Activated T-cell treated with anti-CD3 and anti-CD28 coated beads, Interleukin-2, amount 50 U/mL, for 4 hours (primary cell): ENCODE measurements at regions not wholly inside any gene's neighbourhood (a gene's known extent, or its start where the extent isn't known, plus 50 kb on each side); places are given as distances from the start of the nearest gene placed in this dataset.

ENCODE experiments used
- ATAC-seq, 2 donors: fragments of 200-7000 bp; cut with Tn5 transposase; one replicate each; pipeline ENCODE4 v1.10.0; 2021
- DNase-seq: peaks from one replicate; pipeline ENCODE4 v3.0.0-alpha.2; 2020
- H3K27me3 Mint-ChIP-seq: one replicate; pipeline ENCODE4 v1.8.0; 2021; ENCODE audit warnings: low read depth, mixed read lengths
- H3K36me3 Mint-ChIP-seq: one replicate; pipeline ENCODE4 v1.8.0; 2022; ENCODE audit warnings: mixed read lengths; ENCODE audit not compliant: insufficient read depth
- H3K4me1 Mint-ChIP-seq: one replicate; pipeline ENCODE4 v1.8.0; 2021; ENCODE audit warnings: low read depth, mixed read lengths
- H3K4me3 Mint-ChIP-seq: one replicate; pipeline ENCODE4 v1.8.0; 2021; ENCODE audit warnings: mild to moderate bottlenecking, moderate library complexity, mixed read lengths
- H3K9me3 Mint-ChIP-seq: one replicate; pipeline ENCODE4 v1.8.0; 2021; ENCODE audit warnings: mixed read lengths

- H3K9me3 Mint-ChIP-seq = no peaks in the 10 kb centered on the region
- H3K4me3 Mint-ChIP-seq = no peak overlapping the region
- H3K4me1 Mint-ChIP-seq = no peaks in the 10 kb centered on the region
- H3K27me3 Mint-ChIP-seq = peaks cover 2% of the 10 kb centered on the region
- ATAC-seq (peak in 1 of 2 donors; percentile 66), DNase-seq (no peak)
- no peaks in the 10 kb centered on the region for H3K36me3 Mint-ChIP-seq
Observed at GRCh38 chr11:105265845-105266244, 126.3 kb upstream of the CARD18 start.

GRCh38 chr11:105260976-105261375 is 121.4 kb upstream of the CARD18 start:
- H3K4me1 Mint-ChIP-seq = no peaks in the 10 kb centered on the region
- peaks cover 2% of the 10 kb centered on the region for H3K27me3 Mint-ChIP-seq
- H3K36me3 Mint-ChIP-seq = no peaks in the 10 kb centered on the region
- H3K4me3 Mint-ChIP-seq = no peak overlapping the region
- DNase-seq (no peak), ATAC-seq (no peak)
- H3K9me3 Mint-ChIP-seq = no peaks in the 10 kb centered on the region

GRCh38 chr11:105245781-105246315 is 106.3 kb upstream of the CARD18 start:
- ATAC-seq = no peak
- no peaks in the 10 kb centered on the region for H3K9me3 Mint-ChIP-seq
- H3K36me3 Mint-ChIP-seq = no peaks in the 10 kb centered on the region
- no peaks in the 10 kb centered on the region for H3K27me3 Mint-ChIP-seq
- H3K4me1 Mint-ChIP-seq = no peaks in the 10 kb centered on the region
- H3K4me3 Mint-ChIP-seq = no peak overlapping the region
- no peak for DNase-seq

GRCh38 chr11:105244160-105244825 is 104.7 kb upstream of the CARD18 start:
- H3K4me1 Mint-ChIP-seq = no peaks in the 10 kb centered on the region
- DNase-seq = no peak
- H3K9me3 Mint-ChIP-seq = no peaks in the 10 kb centered on the region
- H3K36me3 Mint-ChIP-seq = no peaks in the 10 kb centered on the region
- ATAC-seq = no peak
- no peaks in the 10 kb centered on the region for H3K27me3 Mint-ChIP-seq
- H3K4me3 Mint-ChIP-seq = no peak overlapping the region

GRCh38 chr11:105241136-105241535 is 101.6 kb upstream of the CARD18 start:
- DNase-seq = no peak
- Mint-ChIP-seq H3K9me3 (no peaks in the 10 kb centered on the region), H3K36me3 (no peaks in the 10 kb centered on the region), H3K4me1 (no peaks in the 10 kb centered on the region), H3K4me3 (no peak overlapping the region), H3K27me3 (no peaks in the 10 kb centered on the region)
- ATAC-seq = no peak

GRCh38 chr11:105236664-105237063 is 97.1 kb upstream of the CARD18 start:
- no peaks in the 10 kb centered on the region for H3K9me3 Mint-ChIP-seq
- no peaks in the 10 kb centered on the region for H3K36me3 Mint-ChIP-seq
- H3K27me3 Mint-ChIP-seq = no peaks in the 10 kb centered on the region
- H3K4me1 Mint-ChIP-seq = no peaks in the 10 kb centered on the region
- ATAC-seq (no peak), DNase-seq (no peak)
- no peak overlapping the region for H3K4me3 Mint-ChIP-seq

- no peak for ATAC-seq
- Mint-ChIP-seq H3K36me3 (no peaks in the 10 kb centered on the region), H3K4me1 (no peaks in the 10 kb centered on the region), H3K9me3 (no peaks in the 10 kb centered on the region), H3K27me3 (peaks cover 2% of the 10 kb centered on the region), H3K4me3 (no peak overlapping the region)
- DNase-seq = no peak
Observed at GRCh38 chr11:105233285-105233684, 93.7 kb upstream of the CARD18 start.

- Mint-ChIP-seq H3K36me3 (no peaks in the 10 kb centered on the region), H3K4me1 (no peaks in the 10 kb centered on the region), H3K9me3 (no peaks in the 10 kb centered on the region), H3K27me3 (peaks cover 2% of the 10 kb centered on the region), H3K4me3 (no peak overlapping the region)
- ATAC-seq (no peak), DNase-seq (no peak)
Observed at GRCh38 chr11:105232021-105232420, 92.5 kb upstream of the CARD18 start.

GRCh38 chr11:105230586-105230985 is 91.0 kb upstream of the CARD18 start:
- no peak overlapping the region for H3K4me3 Mint-ChIP-seq
- DNase-seq = no peak
- H3K27me3 Mint-ChIP-seq = peaks cover 2% of the 10 kb centered on the region
- no peaks in the 10 kb centered on the region for H3K36me3 Mint-ChIP-seq
- H3K4me1 Mint-ChIP-seq = no peaks in the 10 kb centered on the region
- no peaks in the 10 kb centered on the region for H3K9me3 Mint-ChIP-seq
- no peak for ATAC-seq

GRCh38 chr11:105229761-105230160 is 90.2 kb upstream of the CARD18 start:
- Mint-ChIP-seq H3K27me3 (peaks cover 6% of the 10 kb centered on the region), H3K9me3 (no peaks in the 10 kb centered on the region), H3K36me3 (no peaks in the 10 kb centered on the region), H3K4me3 (no peak overlapping the region), H3K4me1 (no peaks in the 10 kb centered on the region)
- no peak for ATAC-seq
- DNase-seq = no peak

GRCh38 chr11:105229257-105229656 is 89.7 kb upstream of the CARD18 start:
- Mint-ChIP-seq H3K4me3 (no peak overlapping the region), H3K9me3 (no peaks in the 10 kb centered on the region), H3K36me3 (no peaks in the 10 kb centered on the region), H3K27me3 (peaks cover 6% of the 10 kb centered on the region), H3K4me1 (no peaks in the 10 kb centered on the region)
- ATAC-seq = no peak
- no peak for DNase-seq

- peaks cover 6% of the 10 kb centered on the region for H3K27me3 Mint-ChIP-seq
- no peak for ATAC-seq
- H3K4me3 Mint-ChIP-seq = no peak overlapping the region
- no peaks in the 10 kb centered on the region for H3K9me3 Mint-ChIP-seq
- no peaks in the 10 kb centered on the region for H3K36me3 Mint-ChIP-seq
- H3K4me1 Mint-ChIP-seq = no peaks in the 10 kb centered on the region
- no peak for DNase-seq
Observed at GRCh38 chr11:105227363-105227762, 87.8 kb upstream of the CARD18 start.

- ATAC-seq (no peak), DNase-seq (no peak)
- H3K9me3 Mint-ChIP-seq = no peaks in the 10 kb centered on the region
- peaks cover 6% of the 10 kb centered on the region for H3K27me3 Mint-ChIP-seq
- no peaks in the 10 kb centered on the region for H3K4me1 Mint-ChIP-seq
- no peak overlapping the region for H3K4me3 Mint-ChIP-seq
- H3K36me3 Mint-ChIP-seq = no peaks in the 10 kb centered on the region
Observed at GRCh38 chr11:105226766-105227165, 87.2 kb upstream of the CARD18 start.

GRCh38 chr11:105226091-105226490 is 86.5 kb upstream of the CARD18 start:
- ATAC-seq = no peak
- no peaks in the 10 kb centered on the region for H3K36me3 Mint-ChIP-seq
- no peaks in the 10 kb centered on the region for H3K4me1 Mint-ChIP-seq
- H3K27me3 Mint-ChIP-seq = peaks cover 6% of the 10 kb centered on the region
- no peak overlapping the region for H3K4me3 Mint-ChIP-seq
- no peaks in the 10 kb centered on the region for H3K9me3 Mint-ChIP-seq
- no peak for DNase-seq

GRCh38 chr11:105224482-105225253 is 85.1 kb upstream of the CARD18 start:
- ATAC-seq (no peak), DNase-seq (no peak)
- no peak overlapping the region for H3K4me3 Mint-ChIP-seq
- H3K36me3 Mint-ChIP-seq = no peaks in the 10 kb centered on the region
- H3K27me3 Mint-ChIP-seq = peaks cover 6% of the 10 kb centered on the region
- H3K9me3 Mint-ChIP-seq = no peaks in the 10 kb centered on the region
- H3K4me1 Mint-ChIP-seq = no peaks in the 10 kb centered on the region
